Stimulated activated CD8-positive, alpha-beta memory T cell treated with anti-CD3 and anti-CD28 coated beads, Interleukin-15, amount 100 ng/mL, for 24 hours (primary cell): ENCODE measurements at regions not wholly inside any gene's neighbourhood (a gene's known extent, or its start where the extent isn't known, plus 50 kb on each side); places are given as distances from the start of the nearest gene placed in this dataset.

Source experiments
- DNase-seq: peaks from one replicate; pipeline ENCODE4 v3.0.0-alpha.2; 2020; ENCODE audit warnings: low read depth

DNA sequence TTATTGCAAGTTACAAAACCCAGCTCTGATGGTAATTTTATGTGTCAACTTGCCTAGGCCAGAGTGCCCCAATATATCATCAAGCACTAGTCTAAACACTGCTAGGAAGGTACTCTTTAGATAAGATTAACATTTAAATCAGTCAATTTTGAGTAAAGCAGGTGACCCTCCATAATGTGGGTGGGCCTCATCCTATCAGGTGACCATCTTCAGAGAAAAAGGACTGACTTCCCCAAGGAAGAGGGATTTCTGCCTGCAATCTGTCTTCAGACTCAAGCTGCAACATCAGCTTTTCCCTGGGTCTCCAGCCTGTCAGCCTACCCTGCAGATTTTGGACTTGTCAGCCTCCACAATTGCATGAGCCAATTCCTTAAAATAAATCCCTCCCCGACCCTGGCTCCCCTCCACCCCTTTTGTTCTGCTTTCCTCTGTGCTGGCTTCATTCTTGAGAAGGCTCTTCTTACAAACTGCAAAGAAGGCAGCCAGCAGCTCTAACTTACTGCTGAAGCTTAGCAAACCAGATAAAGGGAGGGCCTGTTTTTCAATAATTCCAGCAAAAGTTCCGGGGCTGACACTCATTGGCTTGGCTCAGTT lies 56.4 kb upstream of the RUNX3 start:
- no peak for DNase-seq

GRCh38 chr1:24985737-24986136 lies 55.7 kb upstream of the RUNX3 start:
- no peak for DNase-seq

- DNase-seq, result no peak
These were observed 54.9 kb upstream of the RUNX3 start for GRCh38 chr1:24984800-24985522.

GRCh38 chr1:24984300-24984699 lies 54.2 kb upstream of the RUNX3 start:
- no peak for DNase-seq

- no peak for DNase-seq
These were observed 53.1 kb upstream of the RUNX3 start for GRCh38 chr1:24983006-24983680.

- DNase-seq, result no peak
These were observed 51.5 kb upstream of the RUNX3 start for GRCh38 chr1:24981631-24982005.

DNA sequence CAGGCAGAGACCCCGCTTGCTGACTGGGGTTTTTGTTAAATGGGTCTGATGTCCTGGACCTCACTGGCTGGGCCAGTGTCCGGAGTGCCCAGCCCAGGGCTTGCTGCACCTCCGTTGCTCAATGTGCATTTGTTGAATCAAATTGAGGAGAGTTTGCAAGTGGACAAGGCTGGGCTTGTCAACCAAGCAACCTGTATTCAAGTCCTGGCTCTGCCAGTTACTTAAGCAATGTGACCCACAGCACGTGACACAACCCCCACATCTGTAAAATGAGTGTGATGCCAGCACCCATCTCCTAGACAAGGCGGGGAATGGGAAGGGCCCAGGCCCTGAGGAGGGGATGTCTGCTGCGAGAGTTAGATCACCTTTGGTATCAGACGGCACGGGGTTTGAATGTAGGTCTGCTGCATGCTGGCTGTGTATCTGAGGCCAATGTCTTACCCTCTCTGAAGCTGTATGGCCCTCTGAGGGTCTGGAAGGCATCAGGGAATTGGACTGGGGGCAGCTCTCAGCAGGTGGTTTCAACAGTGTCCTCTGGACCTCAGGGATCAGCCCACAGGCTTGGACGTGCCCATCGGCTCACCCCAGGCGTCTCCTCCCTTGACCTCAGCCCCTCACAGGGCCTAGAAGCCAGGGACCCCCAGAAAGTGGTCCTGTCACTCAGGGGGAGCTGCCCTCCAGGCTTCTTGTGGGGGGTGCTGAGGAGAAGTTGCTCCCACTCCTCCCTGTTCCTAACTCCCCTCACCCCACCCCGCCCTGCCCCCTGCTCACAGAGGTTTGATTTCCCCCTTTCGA lies 51.0 kb upstream of the RUNX3 start:
- no peak for DNase-seq
